HG03159 (cell line): ENCODE measurements at regions not wholly inside any gene's neighbourhood (a gene's known extent, or its start where the extent isn't known, plus 50 kb on each side); places are given as distances from the start of the nearest gene placed in this dataset.
"Not testable (repeated sequence)": the region's sequence is repeated elsewhere in the genome, so short reads cannot be mapped to it uniquely, and the experiment has no call there.

Experiments used
- ATAC-seq: cut with Tn5 transposase; IDR thresholded peaks from one replicate; pipeline ENCODE4 v1.9.1; 2021; ENCODE audit warnings: mild to moderate bottlenecking, moderate library complexity; ENCODE audit not compliant: unreplicated experiment

- ATAC-seq, result no peak
Observed at GRCh38 chr4:31687717-31688342, 967.7 kb downstream of the PCDH7 start.

GRCh38 chr4:31692399-31692940, 972.3 kb downstream of the PCDH7 start:
- no peak for ATAC-seq

- ATAC-seq, result no peak
Observed at GRCh38 chr4:31701256-31701655, 981.1 kb downstream of the PCDH7 start.

GRCh38 chr4:31702326-31702725, 982.2 kb downstream of the PCDH7 start:
- ATAC-seq, result no peak

- no peak for ATAC-seq
Observed at GRCh38 chr4:31714238-31714637, 994.1 kb downstream of the PCDH7 start.

GRCh38 chr4:31715302-31715701, 995.1 kb downstream of the PCDH7 start:
- ATAC-seq, result no peak

- no peak for ATAC-seq
Observed at GRCh38 chr4:31727030-31727429, 1006.9 kb downstream of the PCDH7 start.

GRCh38 chr4:31735004-31735403, 1014.8 kb downstream of the PCDH7 start:
- ATAC-seq, result no peak

GRCh38 chr4:31737419-31737818, 1017.2 kb downstream of the PCDH7 start:
- ATAC-seq, result peak; percentile 68

- no peak for ATAC-seq
Observed at GRCh38 chr4:31741326-31741725, 1021.2 kb downstream of the PCDH7 start.

- ATAC-seq, result no peak
Observed at GRCh38 chr4:31748382-31748781, 1028.2 kb downstream of the PCDH7 start.

- not testable (repeated sequence) for ATAC-seq
Observed at GRCh38 chr4:31750581-31750980, 1030.4 kb downstream of the PCDH7 start.

GRCh38 chr4:31755751-31756150, 1035.6 kb downstream of the PCDH7 start:
- ATAC-seq, result no peak

GRCh38 chr4:31768756-31769155, 1048.6 kb downstream of the PCDH7 start:
- ATAC-seq, result no peak

- no peak for ATAC-seq
Observed at GRCh38 chr4:31783311-31783710, 1063.1 kb downstream of the PCDH7 start.

GRCh38 chr4:31784558-31784957, 1064.4 kb downstream of the PCDH7 start:
- ATAC-seq, result no peak

GRCh38 chr4:31787701-31788100, 1067.5 kb downstream of the PCDH7 start:
- no peak for ATAC-seq

GRCh38 chr4:31788676-31789075, 1068.5 kb downstream of the PCDH7 start:
- ATAC-seq, result no peak

GRCh38 chr4:31791666-31792065, 1071.5 kb downstream of the PCDH7 start:
- ATAC-seq, result no peak

GRCh38 chr4:31793907-31794306, 1073.7 kb downstream of the PCDH7 start:
- ATAC-seq, result no peak

- ATAC-seq, result not testable (repeated sequence)
Observed at GRCh38 chr4:31797052-31797451, 1076.9 kb downstream of the PCDH7 start.

GRCh38 chr4:31803526-31804195, 1083.5 kb downstream of the PCDH7 start:
- no peak for ATAC-seq
